GM18909 (cell line): ENCODE measurements at regions not wholly inside any gene's neighbourhood (a gene's known extent, or its start where the extent isn't known, plus 50 kb on each side); places are given as distances from the start of the nearest gene placed in this dataset.

Experiments used
- ATAC-seq: cut with Tn5 transposase; IDR thresholded peaks from one replicate; pipeline ENCODE4 v1.9.1; 2021; ENCODE audit warnings: mild to moderate bottlenecking; ENCODE audit not compliant: unreplicated experiment, poor library complexity

DNA sequence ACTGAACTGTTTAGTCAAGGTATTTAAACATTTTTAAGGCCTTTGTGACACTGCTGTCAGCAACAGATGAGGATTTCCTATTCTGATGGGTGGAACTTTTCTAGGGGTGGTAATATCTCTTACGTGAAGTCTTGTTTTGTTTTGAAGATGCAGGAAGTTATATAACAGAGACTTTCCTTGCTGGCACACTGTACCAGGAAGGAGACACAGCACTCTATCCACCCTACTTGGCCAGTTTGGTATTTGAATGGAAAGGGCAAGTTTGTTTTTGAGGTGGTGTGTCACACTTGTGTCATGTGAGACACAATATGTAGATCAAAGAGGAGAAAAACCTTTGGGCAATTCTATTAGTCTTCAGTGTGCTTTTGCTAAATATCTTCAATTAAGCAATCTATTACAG, 51.6 kb upstream of the SRP54 start:
- peak; percentile 38 for ATAC-seq

DNA sequence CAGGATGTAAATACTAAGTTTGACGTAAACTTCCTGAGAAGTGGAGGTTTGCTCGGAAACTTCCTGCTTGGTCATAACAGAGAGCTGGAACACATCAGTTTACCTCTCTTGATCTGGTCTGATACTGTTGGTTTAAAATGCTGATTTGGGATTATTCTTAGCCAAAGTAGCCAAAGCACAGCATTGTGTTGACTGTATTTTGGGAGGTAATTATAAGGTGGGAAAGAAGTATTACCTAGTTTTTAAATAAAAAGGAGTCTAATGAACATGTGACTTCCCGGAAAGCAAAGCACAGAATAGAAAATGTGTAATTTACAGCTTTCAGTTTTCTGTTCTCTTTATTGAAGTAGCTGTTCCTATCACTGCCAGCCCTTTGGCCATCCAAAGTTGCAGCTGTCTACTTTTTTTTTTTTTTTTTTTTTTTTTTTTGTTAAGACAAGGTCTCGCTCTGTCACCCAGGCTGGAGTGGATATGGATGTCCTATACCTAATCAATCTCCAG, 52.2 kb upstream of the SRP54 start:
- peak; percentile 67 for ATAC-seq

DNA sequence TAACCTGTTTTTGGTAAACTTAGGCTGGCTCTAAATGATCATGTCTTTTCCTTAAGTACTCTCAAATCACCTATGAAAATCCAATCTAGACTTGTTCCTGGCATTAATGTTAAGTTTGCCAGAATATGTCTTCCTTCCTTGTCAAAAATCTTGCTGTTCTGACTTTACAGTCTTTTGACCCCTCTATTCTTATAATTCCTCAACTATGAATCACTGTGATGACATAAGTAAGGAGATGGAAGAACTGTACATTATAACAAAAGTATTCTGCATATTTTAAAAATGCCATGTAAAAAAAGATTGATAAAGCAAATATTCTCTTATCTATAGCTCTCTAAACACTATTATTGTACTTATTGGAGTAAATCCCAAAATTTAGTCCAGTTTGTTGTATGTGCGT, 51.4 kb upstream of the BAZ1A start:
- ATAC-seq: no peak
